H1 (cell line): ENCODE measurements at regions not wholly inside any gene's neighbourhood (a gene's known extent, or its start where the extent isn't known, plus 50 kb on each side); places are given as distances from the start of the nearest gene placed in this dataset.

ENCODE experiments used
- CTCF ChIA-PET: fragments of 300-600 bp; sonication (Branson Sonifier 250); formaldehyde crosslinking; loops from one replicate; lab custom pipeline; 2021; ENCODE audit not compliant: partially characterized antibody; lab: Charles Lee
- POLR2A ChIA-PET: fragments of 300-600 bp; sonication (Branson Sonifier 250); formaldehyde crosslinking; loops from one replicate; lab custom pipeline; 2021; ENCODE audit warnings: inconsistent platforms; ENCODE audit not compliant: partially characterized antibody; lab: Charles Lee
- DNase-seq, 2 experiments: peaks; one replicate each; pipeline versions ENCODE4 v3.0.0 to v3.0.0-alpha.2; 2010 to 2022; ENCODE audit warnings: low spot score in 2 of 2, low read depth in 1 of 2, mixed read lengths in 1 of 2
- FAIRE-seq: peaks from 2 replicates; lab custom pipeline; 2011; peaks lifted over from hg19 to GRCh38; lab: Jason Lieb, UNC
- H2AFZ ChIP-seq: 2 replicates; pipeline ENCODE4 v1.8.1; 2012; ENCODE audit warnings: low read length, inconsistent platforms
- H2AK5ac ChIP-seq: 2 replicates; pipeline ENCODE4 v1.6.1; 2013; ENCODE audit warnings: low read depth, low read length
- H2BK120ac ChIP-seq: replicated peaks from 2 replicates; pipeline ENCODE3; 2013; ENCODE audit warnings: low read depth, low read length, inconsistent platforms
- H2BK12ac ChIP-seq: 2 replicates; pipeline ENCODE4 v1.6.1; 2013; ENCODE audit warnings: low read depth, low read length
- H2BK15ac ChIP-seq: 2 replicates; pipeline ENCODE4 v1.6.1; 2013; ENCODE audit warnings: low read length
- H2BK20ac ChIP-seq: 2 replicates; pipeline ENCODE4 v1.6.1; 2013; ENCODE audit warnings: low read length
- H2BK5ac ChIP-seq: 2 replicates; pipeline ENCODE4 v1.6.1; 2013; ENCODE audit warnings: low read depth, low read length
- H3K14ac ChIP-seq: 2 replicates; pipeline ENCODE4 v1.6.1; 2013; ENCODE audit warnings: inconsistent platforms; ENCODE audit not compliant: insufficient read length
- H3K18ac ChIP-seq: 2 replicates; pipeline ENCODE4 v1.6.1; 2013; ENCODE audit warnings: low read length; ENCODE audit errors: extremely low read depth
- H3K23ac ChIP-seq: 2 replicates; pipeline ENCODE4 v1.6.1; 2013; ENCODE audit warnings: inconsistent platforms; ENCODE audit not compliant: insufficient read length
- H3K23me2 ChIP-seq: 2 replicates; pipeline ENCODE4 v1.6.1; 2013; ENCODE audit warnings: low read depth, low read length
- H3K27ac ChIP-seq: 2 replicates; pipeline ENCODE4 v1.6.1; 2011; ENCODE audit warnings: low read depth, low read length, inconsistent platforms
- H3K27me3 ChIP-seq, 4 experiments: replicated peaks in 1 of 4; 1 replicate in 1 of 4; 2 replicates in 3 of 4; pipeline versions ENCODE4 v1.6.1 to v1.8.1; 2011 to 2013; ENCODE audit warnings: low read length in 3 of 4, mild to moderate bottlenecking in 3 of 4, inconsistent platforms in 2 of 4, mixed read lengths in 2 of 4, moderate library complexity in 1 of 4; ENCODE audit not compliant: control insufficient read depth in 3 of 4, insufficient read depth in 3 of 4; ENCODE audit errors: extremely low read depth in 1 of 4
- H3K36me3 ChIP-seq, 4 experiments: 2 replicates each; pipeline versions ENCODE4 v1.6.1 to v1.8.1; 2011 to 2013; ENCODE audit warnings: mild to moderate bottlenecking in 4 of 4, low read length in 3 of 4, moderate library complexity in 2 of 4, control low read depth in 1 of 4, inconsistent platforms in 1 of 4; ENCODE audit not compliant: insufficient read depth in 4 of 4, control insufficient read depth in 2 of 4
- H3K4ac ChIP-seq: replicated peaks from 2 replicates; pipeline ENCODE3; 2013; ENCODE audit warnings: low read length, low read depth, mixed read lengths, inconsistent platforms; ENCODE audit not compliant: insufficient read length
- H3K4me1 ChIP-seq, 4 experiments: replicated peaks in 1 of 4; 1 replicate in 1 of 4; 2 replicates in 3 of 4; pipeline versions ENCODE4 v1.6.1 to v1.8.1; 2011 to 2013; ENCODE audit warnings: low read length in 3 of 4, inconsistent platforms in 2 of 4, mixed read lengths in 1 of 4; ENCODE audit not compliant: insufficient read depth in 4 of 4, control insufficient read depth in 3 of 4
- H3K4me2 ChIP-seq, 2 experiments: 2 replicates each; pipeline versions ENCODE4 v1.6.1 to v1.8.1; 2011 to 2013; ENCODE audit warnings: low read depth in 2 of 2, low read length in 2 of 2, control low read depth in 1 of 2, inconsistent platforms in 1 of 2, mild to moderate bottlenecking in 1 of 2; ENCODE audit not compliant: insufficient read depth in 1 of 2
- H3K4me3 ChIP-seq, 4 experiments: fragments of 200-600, 300-600 bp in 1 of 4; sonication (generic), shearing (Covaris generic), sonication (Bioruptor Twin) in 1 of 4; 2 replicates each; pipeline versions ENCODE4 v1.5.1 to v1.8.1; 2011 to 2016; ENCODE audit warnings: low read length in 4 of 4, low read depth in 3 of 4, control low read depth in 2 of 4, inconsistent platforms in 2 of 4, mild to moderate bottlenecking in 2 of 4, mixed read lengths in 1 of 4, moderate library complexity in 1 of 4; ENCODE audit not compliant: insufficient read depth in 2 of 4; ENCODE audit errors: extremely low read depth in 1 of 4
- H3K56ac ChIP-seq: replicated peaks from 2 replicates; pipeline ENCODE3; 2013; ENCODE audit warnings: low read depth, mild to moderate bottlenecking, mixed read lengths, low read length, inconsistent platforms; ENCODE audit not compliant: insufficient read length
- H3K79me1 ChIP-seq: 2 replicates; pipeline ENCODE4 v1.6.1; 2013; ENCODE audit warnings: low read depth, low read length, control low read depth
- H3K79me2 ChIP-seq, 2 experiments: 2 replicates each; pipeline versions ENCODE4 v1.6.1 to v1.8.1; 2012 to 2013; ENCODE audit warnings: low read length in 2 of 2, mild to moderate bottlenecking in 2 of 2, inconsistent platforms in 1 of 2; ENCODE audit not compliant: insufficient read depth in 2 of 2, control insufficient read depth in 1 of 2
- H3K9ac ChIP-seq, 4 experiments: replicated peaks in 1 of 4; 1 replicate in 1 of 4; 2 replicates in 3 of 4; pipeline versions ENCODE4 v1.6.1 to v1.8.1; 2011 to 2013; ENCODE audit warnings: low read depth in 3 of 4, low read length in 3 of 4, control low read depth in 2 of 4, mild to moderate bottlenecking in 2 of 4, moderate library complexity in 2 of 4, inconsistent platforms in 1 of 4; ENCODE audit errors: extremely low read depth in 1 of 4
- H3K9me3 ChIP-seq, 2 experiments: 2 replicates each; pipeline versions ENCODE4 v1.6.1 to v1.8.1; 2012 to 2013; ENCODE audit warnings: mild to moderate bottlenecking in 2 of 2, moderate library complexity in 2 of 2, control low read depth in 1 of 2, inconsistent platforms in 1 of 2, low read depth in 1 of 2, low read length in 1 of 2, mixed read lengths in 1 of 2; ENCODE audit not compliant: insufficient read depth in 2 of 2
- H4K20me1 ChIP-seq, 2 experiments: replicated peaks in 1 of 2; 2 replicates each; pipeline versions ENCODE3 to v1.8.1; 2011 to 2013; ENCODE audit warnings: inconsistent platforms in 2 of 2, low read length in 2 of 2, mild to moderate bottlenecking in 1 of 2; ENCODE audit not compliant: insufficient read depth in 2 of 2, control insufficient read depth in 1 of 2
- H4K5ac ChIP-seq: 2 replicates; pipeline ENCODE4 v1.6.1; 2013; ENCODE audit warnings: low read length, low read depth, mixed read lengths, inconsistent platforms; ENCODE audit not compliant: insufficient read length
- H4K8ac ChIP-seq: 2 replicates; pipeline ENCODE4 v1.8.0; 2013; ENCODE audit warnings: mild to moderate bottlenecking, moderate library complexity, low read length, inconsistent platforms; ENCODE audit not compliant: insufficient read depth; ENCODE audit errors: extremely low read depth
- H4K91ac ChIP-seq: replicated peaks from 2 replicates; pipeline ENCODE3; 2013; ENCODE audit warnings: low read length, mixed read lengths, inconsistent platforms; ENCODE audit not compliant: insufficient read length
- ASH2L ChIP-seq: fragments of 200-600, 300-600 bp; sonication (generic); IDR thresholded peaks from one replicate; pipeline ENCODE4 v1.7.1; 2017; ENCODE audit warnings: low read length
- FOSL1 ChIP-seq: IDR thresholded peaks from 2 replicates; pipeline ENCODE4 v1.6.1; 2011; ENCODE audit warnings: mild to moderate bottlenecking, low read depth, low read length, moderate library complexity; ENCODE audit not compliant: insufficient read depth
- NANOG ChIP-seq: IDR thresholded peaks from 2 replicates; pipeline ENCODE4 v1.6.1; 2011; ENCODE audit warnings: low read length, low read depth, mild to moderate bottlenecking, inconsistent platforms; ENCODE audit not compliant: insufficient read depth, poor library complexity, severe bottlenecking
- RAD21 ChIP-seq, 2 experiments: IDR thresholded peaks in 1 of 2; conservative IDR thresholded peaks in 1 of 2; 2 replicates each; pipeline ENCODE4 v1.6.1; 2011; ENCODE audit warnings: low read depth in 2 of 2, low read length in 2 of 2, improper control_type of control experiment in 1 of 2, inconsistent platforms in 1 of 2, mild to moderate bottlenecking in 1 of 2, moderate library complexity in 1 of 2
- SIRT6 ChIP-seq: IDR thresholded peaks from one replicate; pipeline ENCODE4 v1.7.1; 2012; ENCODE audit warnings: low read length, inconsistent platforms
- WGBS, 2 experiments: shearing (Covaris generic) in 1 of 2; methylation state at CpG; one replicate each; pipeline versions ENCODE4 v1.1.6 to v1.1.7; 2013 to 2015; ENCODE audit warnings: low lambda C conversion rate in 2 of 2, mixed read lengths in 2 of 2, inconsistent platforms in 1 of 2, low coverage in 1 of 2, missing lambda C conversion rate in 1 of 2; ENCODE audit not compliant: insufficient replicate concordance in 2 of 2, insufficient coverage in 1 of 2, insufficient read length in 1 of 2; ENCODE audit errors: extremely low coverage in 1 of 2, missing lambda C conversion rate in 1 of 2; 5-methylcytosine and 5-hydroxymethylcytosine counted together

GRCh38 chr7:16320099-16320660 lies 101.2 kb downstream of the CRPPA start:
- Histone ChIP-seq H3K79me1 (no peaks in the 10 kb centered on the region), H3K4me2 (no peak overlapping the region), H3K36me3 (no peaks in the 10 kb centered on the region), H3K23ac (no peak overlapping the region), H3K9me3 (no peaks in the 10 kb centered on the region), H2BK12ac (no peak overlapping the region), H2AK5ac (no peak overlapping the region), H2BK5ac (no peak overlapping the region), H3K27me3 (no peaks in the 10 kb centered on the region), H3K4ac (no peak overlapping the region), H4K91ac (no peak overlapping the region), H2BK120ac (no peak overlapping the region), H3K56ac (no peak overlapping the region), H2AFZ (no peak overlapping the region), H3K9ac (no peak overlapping the region), H4K20me1 (no peaks in the 10 kb centered on the region), H3K18ac (no peak overlapping the region), H4K8ac (no peak overlapping the region), H3K27ac (no peak overlapping the region), H3K14ac (no peak overlapping the region), H3K23me2 (no peaks in the 10 kb centered on the region), H3K4me3 (no peak overlapping the region), H4K5ac (no peak overlapping the region), H3K79me2 (no peaks in the 10 kb centered on the region), H2BK15ac (no peak overlapping the region), H2BK20ac (no peak overlapping the region), H3K4me1 (no peaks in the 10 kb centered on the region)
- ChIA-PET POLR2A (no interaction called here), CTCF (no interaction called here)
- TF ChIP-seq FOSL1 (no peak), ASH2L (no peak), RAD21 (IDR thresholded peaks at IDR 0.05 in 1 of 2, conservative IDR thresholded peaks at IDR 0.05 in 1 of 2; ENCODE audit: low read depth in 2 of 2, low read length in 2 of 2) (no peak), SIRT6 (no peak), NANOG (no peak)
- DNase-seq (no peak), FAIRE-seq (no peak)
- 88% methylated on average over 2 of the region's 2 CpGs; no CpG with 5 or more reads in 1 of the 2 experiments for WGBS, 2 experiments
